ENCODE measurements at regions not wholly inside any gene's neighbourhood (a gene's known extent, or its start where the extent isn't known, plus 50 kb on each side); places are given as distances from the start of the nearest gene placed in this dataset.

- DNase-seq: no peak
Measured at GRCh38 chr22:48517039-48518030, 1310.3 kb downstream of the BRD1 start.

GRCh38 chr22:48516571-48516970, 1311.1 kb downstream of the BRD1 start:
- DNase-seq: no peak

GRCh38 chr22:48515571-48516200, 1312.0 kb downstream of the BRD1 start:
- DNase-seq: no peak

GRCh38 chr22:48513929-48514328, 1313.7 kb downstream of the BRD1 start:
- no peak for DNase-seq

GRCh38 chr22:48513446-48513845, 1314.2 kb downstream of the BRD1 start:
- DNase-seq: no peak

GRCh38 chr22:48511781-48512327, 1315.8 kb downstream of the BRD1 start:
- DNase-seq: no peak

- DNase-seq: no peak
Measured at GRCh38 chr22:48511211-48511610, 1316.5 kb downstream of the BRD1 start.

- DNase-seq: no peak
Measured at GRCh38 chr22:48510599-48510998, 1317.1 kb downstream of the BRD1 start.

- DNase-seq: no peak
Measured at GRCh38 chr22:48507595-48508350, 1319.9 kb downstream of the BRD1 start.

GRCh38 chr22:48507171-48507570, 1320.5 kb downstream of the BRD1 start:
- no peak for DNase-seq

GRCh38 chr22:48506506-48507145, 1321.0 kb downstream of the BRD1 start:
- DNase-seq: no peak

- no peak for DNase-seq
Measured at GRCh38 chr22:48505891-48506290, 1321.8 kb downstream of the BRD1 start.

GRCh38 chr22:48504519-48505140, 1323.0 kb downstream of the BRD1 start:
- DNase-seq: no peak

- no peak for DNase-seq
Measured at GRCh38 chr22:48503876-48504275, 1323.8 kb downstream of the BRD1 start.

GRCh38 chr22:48503035-48503625, 1324.5 kb downstream of the BRD1 start:
- no peak for DNase-seq

- no peak for DNase-seq
Measured at GRCh38 chr22:48501231-48501750, 1326.4 kb downstream of the BRD1 start.

GRCh38 chr22:48500471-48501230, 1327.0 kb downstream of the BRD1 start:
- DNase-seq: no peak

GRCh38 chr22:48499456-48500425, 1327.9 kb downstream of the BRD1 start:
- no peak for DNase-seq

All from inflammatory macrophage treated with lipopolysaccharide for 4 hours (primary cell).